GM19043 (cell line): ENCODE measurements at regions not wholly inside any gene's neighbourhood (a gene's known extent, or its start where the extent isn't known, plus 50 kb on each side); places are given as distances from the start of the nearest gene placed in this dataset.
"Not testable (repeated sequence)": the region's sequence is repeated elsewhere in the genome, so short reads cannot be mapped to it uniquely, and the experiment has no call there.

Experiments used
- ATAC-seq: cut with Tn5 transposase; IDR thresholded peaks from one replicate; pipeline ENCODE4 v1.9.1; 2021; ENCODE audit warnings: low read depth; ENCODE audit not compliant: unreplicated experiment

DNA sequence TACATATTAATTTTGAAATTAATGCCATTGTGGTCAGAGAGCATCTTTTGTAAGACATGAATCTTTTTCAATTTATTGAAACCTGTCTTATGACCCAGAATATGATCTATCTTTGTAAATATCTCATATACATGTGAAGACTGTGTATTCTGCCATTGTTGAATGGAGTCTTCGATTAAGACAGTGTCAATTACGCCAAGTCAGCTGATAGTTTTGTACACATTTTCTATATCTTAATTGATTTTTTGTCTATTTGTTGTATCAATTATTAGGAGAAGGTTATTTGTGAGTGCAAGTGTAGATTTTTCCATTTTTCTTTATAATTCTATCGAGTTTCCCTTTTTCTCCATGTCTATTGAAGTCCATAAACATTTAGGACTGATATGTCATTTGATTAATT lies 471.6 kb downstream of the MED10 start:
- no peak for ATAC-seq

DNA sequence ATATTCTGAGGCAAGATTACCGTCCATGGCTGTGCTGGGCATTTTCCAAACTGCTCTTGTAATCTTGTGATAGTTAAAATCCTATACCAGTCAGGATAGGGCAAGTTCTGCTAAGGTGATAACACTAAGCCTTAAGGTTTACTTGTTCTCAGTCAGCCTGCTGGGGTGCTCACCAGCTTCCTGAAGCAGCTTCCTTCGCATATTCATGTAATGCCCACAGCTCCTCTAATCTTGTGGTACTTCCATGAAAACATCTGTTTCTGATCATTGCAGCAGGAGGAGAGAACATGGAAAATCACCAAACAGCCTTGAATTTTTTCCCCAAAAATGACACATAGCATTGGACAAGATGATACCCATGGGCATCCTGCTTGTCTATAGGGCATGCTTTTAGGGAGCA lies 473.2 kb downstream of the MED10 start:
- no peak for ATAC-seq

GRCh38 chr5:5904113-5904512 lies 474.2 kb downstream of the MED10 start:
- ATAC-seq = no peak

- no peak for ATAC-seq
These were observed 475.4 kb downstream of the MED10 start for GRCh38 chr5:5902678-5903646.

DNA sequence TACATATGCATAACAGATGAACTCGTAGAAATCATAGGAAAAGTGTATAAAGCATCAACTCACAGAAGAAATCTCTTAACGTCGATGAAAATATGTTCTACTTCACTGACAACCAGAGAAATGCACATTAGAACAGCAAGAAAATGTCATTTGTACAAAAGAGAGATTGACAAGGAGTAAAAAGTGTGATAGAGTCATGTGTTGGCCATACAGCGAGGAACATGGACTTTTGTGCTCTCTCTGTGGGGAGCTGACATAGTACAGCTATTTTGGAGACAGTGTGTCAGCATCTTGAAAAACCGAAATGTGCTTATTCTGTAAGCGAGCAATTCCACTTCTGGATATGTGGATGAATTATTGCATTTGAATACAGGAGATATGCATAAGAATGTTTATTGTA lies 477.9 kb downstream of the ICE1 start:
- ATAC-seq = no peak

DNA sequence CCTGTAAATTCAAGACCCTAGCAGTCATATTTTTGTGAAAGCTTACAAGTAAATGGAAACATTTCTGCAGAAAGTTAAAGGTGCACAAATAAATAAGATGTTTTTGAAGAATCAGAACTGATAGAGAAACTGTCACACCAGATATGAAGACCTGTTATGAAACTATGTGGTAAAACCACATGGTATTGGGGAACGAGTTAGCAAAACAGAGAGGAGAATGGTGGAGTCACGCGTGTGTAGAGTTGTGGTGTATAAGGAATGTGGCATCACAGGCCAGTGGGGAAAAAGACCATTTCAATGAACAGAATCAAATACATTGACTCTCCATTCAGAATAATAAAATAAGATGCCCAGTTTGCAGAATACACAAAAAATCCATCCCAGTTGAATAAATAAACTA lies 477.2 kb downstream of the ICE1 start:
- no peak for ATAC-seq

DNA sequence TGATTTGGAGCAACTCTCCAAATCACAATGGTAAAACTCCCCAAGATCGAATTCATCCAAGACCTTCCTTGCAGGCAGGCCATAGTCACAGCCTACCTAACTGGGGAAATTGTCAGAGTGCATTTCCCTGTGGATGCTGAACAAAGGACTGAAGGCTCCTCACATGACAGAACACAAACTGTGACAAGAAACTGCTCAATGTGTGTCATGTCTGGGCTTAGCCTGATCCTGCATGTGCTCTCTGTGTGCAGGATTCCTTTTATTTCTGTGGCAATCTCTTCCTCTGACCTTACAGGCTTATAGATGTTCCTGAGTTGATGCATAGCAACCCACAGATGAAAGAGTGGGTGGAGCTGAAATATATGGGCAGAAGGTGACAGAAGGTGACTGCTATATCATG lies 465.8 kb downstream of the ICE1 start:
- no peak for ATAC-seq

- ATAC-seq = no peak
These were observed 465.4 kb downstream of the ICE1 start for GRCh38 chr5:5887833-5888232.

DNA sequence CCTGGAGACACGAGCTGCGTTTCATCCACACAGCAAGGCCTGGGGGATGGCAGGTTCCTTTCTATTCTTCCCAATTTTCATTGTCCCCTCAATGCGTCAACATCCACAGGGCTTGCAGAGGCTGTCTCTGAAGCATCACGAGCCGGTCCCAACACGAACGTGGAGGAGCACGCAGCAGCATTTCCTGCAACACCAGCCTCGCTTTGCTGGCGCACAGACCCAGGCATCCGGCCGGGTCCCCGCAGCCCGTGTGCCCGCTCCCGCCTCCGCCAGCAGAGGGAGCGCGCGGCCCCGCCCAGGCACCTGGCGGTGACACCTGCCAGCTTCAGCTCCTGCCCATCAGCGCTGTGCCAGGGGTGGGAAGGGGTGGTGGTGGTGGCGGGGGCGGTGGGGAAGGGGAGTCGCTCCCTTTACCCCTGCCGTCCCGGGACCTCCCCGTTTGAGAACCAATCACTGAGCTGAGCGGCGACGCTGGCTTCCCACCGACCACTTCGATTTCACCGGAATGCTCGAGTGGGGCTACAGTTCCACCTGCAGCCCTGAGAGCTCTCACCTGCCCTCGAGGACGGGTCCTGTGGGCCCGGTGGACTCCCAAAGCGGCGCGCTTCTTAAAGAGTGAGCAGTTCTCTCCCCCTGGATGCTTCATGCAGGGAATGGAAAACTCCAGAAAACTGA lies 464.5 kb downstream of the ICE1 start:
- ATAC-seq = no peak

- no peak for ATAC-seq
These were observed 463.9 kb downstream of the ICE1 start for GRCh38 chr5:5886353-5886752.

GRCh38 chr5:5885782-5886181 lies 463.3 kb downstream of the ICE1 start:
- no peak for ATAC-seq

GRCh38 chr5:5884593-5884992 lies 462.1 kb downstream of the ICE1 start:
- ATAC-seq = no peak

DNA sequence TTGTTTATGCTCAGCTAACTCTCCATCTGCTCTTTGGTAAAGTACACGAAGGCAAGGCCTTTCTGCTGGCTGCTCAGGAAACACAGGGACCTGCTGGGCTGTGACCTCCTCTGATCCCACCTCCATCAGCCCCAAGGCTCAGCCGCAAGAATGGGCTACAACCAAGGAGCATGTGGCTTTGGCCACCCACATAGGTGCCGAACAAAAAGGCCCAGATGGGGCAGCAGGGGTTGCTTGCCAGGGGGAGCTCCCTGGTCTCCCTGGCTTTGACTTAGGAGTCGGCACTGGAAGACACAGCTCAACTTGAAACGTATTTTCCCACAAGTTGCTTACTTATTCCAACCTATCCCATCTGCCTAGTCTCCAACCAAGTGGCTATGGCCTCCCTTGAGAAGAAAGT lies 461.1 kb downstream of the ICE1 start:
- ATAC-seq = no peak

DNA sequence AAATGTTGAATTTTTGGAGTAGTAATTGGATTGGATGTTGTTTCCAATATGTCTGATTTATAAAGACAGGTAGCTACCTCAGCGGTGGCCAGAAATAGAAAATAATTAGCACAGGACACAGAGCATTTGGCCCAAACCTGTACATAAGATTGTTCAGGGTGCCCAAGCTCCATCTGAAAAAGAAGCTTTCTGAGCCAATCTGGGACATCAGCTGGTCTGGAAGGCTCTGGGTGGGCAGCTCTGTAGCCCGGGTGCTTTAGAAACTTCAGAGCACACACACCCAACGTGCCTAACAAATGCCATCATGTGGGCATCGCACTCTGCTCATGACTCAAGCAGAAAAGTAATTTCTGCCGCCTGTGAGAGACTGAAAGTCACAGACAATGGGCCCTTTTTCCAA lies 460.7 kb downstream of the ICE1 start:
- ATAC-seq = no peak

- ATAC-seq = no peak
These were observed 460.2 kb downstream of the ICE1 start for GRCh38 chr5:5882706-5883105.

- ATAC-seq = no peak
These were observed 458.8 kb downstream of the ICE1 start for GRCh38 chr5:5881294-5881693.

- no peak for ATAC-seq
These were observed 457.7 kb downstream of the ICE1 start for GRCh38 chr5:5880077-5880763.

GRCh38 chr5:5857396-5857795 lies 434.9 kb downstream of the ICE1 start:
- no peak for ATAC-seq

DNA sequence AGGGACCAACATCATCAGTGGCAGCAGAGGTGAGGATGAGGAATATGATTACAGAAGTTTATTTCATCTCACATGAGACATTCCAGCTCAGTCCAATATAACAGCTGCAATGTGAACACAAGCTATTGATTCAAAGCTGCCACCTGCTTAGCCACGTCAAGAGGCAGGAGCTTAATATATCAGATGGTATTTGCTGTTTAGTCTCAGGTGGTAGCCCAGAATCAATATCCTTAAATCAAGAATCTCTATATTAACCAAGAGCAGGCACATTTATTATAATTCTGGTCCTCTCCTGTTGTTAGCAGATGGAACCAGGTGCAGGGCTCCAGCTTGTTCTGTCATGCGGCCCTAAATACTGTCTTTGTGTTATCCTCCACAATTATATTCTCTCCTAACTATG lies 431.6 kb downstream of the ICE1 start:
- no peak for ATAC-seq

GRCh38 chr5:5838493-5838892 lies 416.0 kb downstream of the ICE1 start:
- ATAC-seq = no peak

- ATAC-seq = not testable (repeated sequence)
These were observed 409.1 kb downstream of the ICE1 start for GRCh38 chr5:5831622-5832021.
